ENCODE measurements at regions not wholly inside any gene's neighbourhood (a gene's known extent, or its start where the extent isn't known, plus 50 kb on each side); places are given as distances from the start of the nearest gene placed in this dataset.

DNA sequence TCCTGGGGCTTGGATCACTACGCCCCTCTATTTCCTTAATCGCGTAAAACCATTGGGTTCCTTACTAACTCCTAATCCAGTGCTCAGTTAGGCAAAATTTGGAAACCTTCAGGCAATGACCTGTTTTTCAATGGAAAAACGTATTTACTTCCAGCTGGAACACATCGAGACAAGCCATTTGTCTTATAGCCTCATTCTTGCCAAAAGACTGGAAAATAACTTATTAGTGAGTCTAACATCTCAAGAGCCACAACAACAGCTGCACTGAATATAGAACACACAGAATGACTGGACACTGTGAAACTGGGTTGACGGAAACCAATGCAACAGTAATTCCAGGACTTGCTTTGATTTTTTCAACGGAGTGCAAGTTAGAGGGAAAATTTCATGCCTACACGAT, 125.2 kb upstream of the MAP3K7 start:
- Histone ChIP-seq H3K9me3 (replicated peaks; ENCODE audit: control insufficient read depth, insufficient read depth, low read length) (no peaks in the 10 kb centered on the region), H3K4me1 (ENCODE audit: control insufficient read depth, insufficient read depth, low read length) (no peaks in the 10 kb centered on the region), H3K36me3 (ENCODE audit: control insufficient read depth in 2 of 2, insufficient read depth in 2 of 2, low read length in 1 of 2) (no peaks in the 10 kb centered on the region), H3K27me3 (replicated peaks in 1 of 2; ENCODE audit: control insufficient read depth in 2 of 2, insufficient read depth in 2 of 2, low read length in 1 of 2) (no peaks in the 10 kb centered on the region; a peak in 1 of 4 replicates), H3K27ac (ENCODE audit: control insufficient read depth, insufficient read depth) (no peak overlapping the region), H4K20me1 (ENCODE audit: control insufficient read depth, insufficient read depth) (no peaks in the 10 kb centered on the region), H3K79me2 (ENCODE audit: control insufficient read depth, insufficient read depth, low read length) (no peaks in the 10 kb centered on the region), H3K9ac (ENCODE audit: control insufficient read depth, insufficient read depth, low read length) (no peak overlapping the region), H3K4me2 (ENCODE audit: control insufficient read depth, insufficient read depth) (no peak overlapping the region), H3K4me3 (no peak overlapping the region), H2AFZ (ENCODE audit: control insufficient read depth, low read depth, low read length) (no peak overlapping the region)
- intact Hi-C loops (cut with micrococcal nuclease; ENCODE audit: unreplicated experiment) = no loop called here
- POLR2A ChIA-PET = no interaction called here
- WGBS (ENCODE audit: insufficient coverage, insufficient replicate concordance, low lambda C conversion rate, missing lambda C conversion rate) = 38% methylated on average over 8 of the region's 8 CpGs
- TF ChIP-seq, protein P1, sequence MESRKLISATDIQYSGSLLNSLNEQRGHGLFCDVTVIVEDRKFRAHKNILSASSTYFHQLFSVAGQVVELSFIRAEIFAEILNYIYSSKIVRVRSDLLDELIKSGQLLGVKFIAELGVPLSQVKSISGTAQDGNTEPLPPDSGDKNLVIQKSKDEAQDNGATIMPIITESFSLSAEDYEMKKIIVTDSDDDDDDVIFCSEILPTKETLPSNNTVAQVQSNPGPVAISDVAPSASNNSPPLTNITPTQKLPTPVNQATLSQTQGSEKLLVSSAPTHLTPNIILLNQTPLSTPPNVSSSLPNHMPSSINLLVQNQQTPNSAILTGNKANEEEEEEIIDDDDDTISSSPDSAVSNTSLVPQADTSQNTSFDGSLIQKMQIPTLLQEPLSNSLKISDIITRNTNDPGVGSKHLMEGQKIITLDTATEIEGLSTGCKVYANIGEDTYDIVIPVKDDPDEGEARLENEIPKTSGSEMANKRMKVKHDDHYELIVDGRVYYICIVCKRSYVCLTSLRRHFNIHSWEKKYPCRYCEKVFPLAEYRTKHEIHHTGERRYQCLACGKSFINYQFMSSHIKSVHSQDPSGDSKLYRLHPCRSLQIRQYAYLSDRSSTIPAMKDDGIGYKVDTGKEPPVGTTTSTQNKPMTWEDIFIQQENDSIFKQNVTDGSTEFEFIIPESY (IDR thresholded peaks at IDR 0.05) = no peak
- TF ChIP-seq PML (IDR thresholded peaks at IDR 0.05; ENCODE audit: low read length) (no peak), POU2F2 (IDR thresholded peaks at IDR 0.05; ENCODE audit: borderline replicate concordance, low read depth, low read length) (no peak), NBN (IDR thresholded peaks at IDR 0.05) (no peak), MTA3 (IDR thresholded peaks at IDR 0.05; ENCODE audit: borderline replicate concordance, low read length) (no peak)
- TF ChIP-seq, protein P2, sequence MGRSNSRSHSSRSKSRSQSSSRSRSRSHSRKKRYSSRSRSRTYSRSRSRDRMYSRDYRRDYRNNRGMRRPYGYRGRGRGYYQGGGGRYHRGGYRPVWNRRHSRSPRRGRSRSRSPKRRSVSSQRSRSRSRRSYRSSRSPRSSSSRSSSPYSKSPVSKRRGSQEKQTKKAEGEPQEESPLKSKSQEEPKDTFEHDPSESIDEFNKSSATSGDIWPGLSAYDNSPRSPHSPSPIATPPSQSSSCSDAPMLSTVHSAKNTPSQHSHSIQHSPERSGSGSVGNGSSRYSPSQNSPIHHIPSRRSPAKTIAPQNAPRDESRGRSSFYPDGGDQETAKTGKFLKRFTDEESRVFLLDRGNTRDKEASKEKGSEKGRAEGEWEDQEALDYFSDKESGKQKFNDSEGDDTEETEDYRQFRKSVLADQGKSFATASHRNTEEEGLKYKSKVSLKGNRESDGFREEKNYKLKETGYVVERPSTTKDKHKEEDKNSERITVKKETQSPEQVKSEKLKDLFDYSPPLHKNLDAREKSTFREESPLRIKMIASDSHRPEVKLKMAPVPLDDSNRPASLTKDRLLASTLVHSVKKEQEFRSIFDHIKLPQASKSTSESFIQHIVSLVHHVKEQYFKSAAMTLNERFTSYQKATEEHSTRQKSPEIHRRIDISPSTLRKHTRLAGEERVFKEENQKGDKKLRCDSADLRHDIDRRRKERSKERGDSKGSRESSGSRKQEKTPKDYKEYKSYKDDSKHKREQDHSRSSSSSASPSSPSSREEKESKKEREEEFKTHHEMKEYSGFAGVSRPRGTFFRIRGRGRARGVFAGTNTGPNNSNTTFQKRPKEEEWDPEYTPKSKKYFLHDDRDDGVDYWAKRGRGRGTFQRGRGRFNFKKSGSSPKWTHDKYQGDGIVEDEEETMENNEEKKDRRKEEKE (IDR thresholded peaks at IDR 0.05) = no peak
- TF ChIP-seq, protein P3, sequence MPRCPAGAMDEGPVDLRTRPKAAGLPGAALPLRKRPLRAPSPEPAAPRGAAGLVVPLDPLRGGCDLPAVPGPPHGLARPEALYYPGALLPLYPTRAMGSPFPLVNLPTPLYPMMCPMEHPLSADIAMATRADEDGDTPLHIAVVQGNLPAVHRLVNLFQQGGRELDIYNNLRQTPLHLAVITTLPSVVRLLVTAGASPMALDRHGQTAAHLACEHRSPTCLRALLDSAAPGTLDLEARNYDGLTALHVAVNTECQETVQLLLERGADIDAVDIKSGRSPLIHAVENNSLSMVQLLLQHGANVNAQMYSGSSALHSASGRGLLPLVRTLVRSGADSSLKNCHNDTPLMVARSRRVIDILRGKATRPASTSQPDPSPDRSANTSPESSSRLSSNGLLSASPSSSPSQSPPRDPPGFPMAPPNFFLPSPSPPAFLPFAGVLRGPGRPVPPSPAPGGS (IDR thresholded peaks at IDR 0.05; ENCODE audit: borderline replicate concordance, insufficient read depth, low read depth, low read length, poor library complexity, severe bottlenecking) = no peak
- TF ChIP-seq, protein P4, sequence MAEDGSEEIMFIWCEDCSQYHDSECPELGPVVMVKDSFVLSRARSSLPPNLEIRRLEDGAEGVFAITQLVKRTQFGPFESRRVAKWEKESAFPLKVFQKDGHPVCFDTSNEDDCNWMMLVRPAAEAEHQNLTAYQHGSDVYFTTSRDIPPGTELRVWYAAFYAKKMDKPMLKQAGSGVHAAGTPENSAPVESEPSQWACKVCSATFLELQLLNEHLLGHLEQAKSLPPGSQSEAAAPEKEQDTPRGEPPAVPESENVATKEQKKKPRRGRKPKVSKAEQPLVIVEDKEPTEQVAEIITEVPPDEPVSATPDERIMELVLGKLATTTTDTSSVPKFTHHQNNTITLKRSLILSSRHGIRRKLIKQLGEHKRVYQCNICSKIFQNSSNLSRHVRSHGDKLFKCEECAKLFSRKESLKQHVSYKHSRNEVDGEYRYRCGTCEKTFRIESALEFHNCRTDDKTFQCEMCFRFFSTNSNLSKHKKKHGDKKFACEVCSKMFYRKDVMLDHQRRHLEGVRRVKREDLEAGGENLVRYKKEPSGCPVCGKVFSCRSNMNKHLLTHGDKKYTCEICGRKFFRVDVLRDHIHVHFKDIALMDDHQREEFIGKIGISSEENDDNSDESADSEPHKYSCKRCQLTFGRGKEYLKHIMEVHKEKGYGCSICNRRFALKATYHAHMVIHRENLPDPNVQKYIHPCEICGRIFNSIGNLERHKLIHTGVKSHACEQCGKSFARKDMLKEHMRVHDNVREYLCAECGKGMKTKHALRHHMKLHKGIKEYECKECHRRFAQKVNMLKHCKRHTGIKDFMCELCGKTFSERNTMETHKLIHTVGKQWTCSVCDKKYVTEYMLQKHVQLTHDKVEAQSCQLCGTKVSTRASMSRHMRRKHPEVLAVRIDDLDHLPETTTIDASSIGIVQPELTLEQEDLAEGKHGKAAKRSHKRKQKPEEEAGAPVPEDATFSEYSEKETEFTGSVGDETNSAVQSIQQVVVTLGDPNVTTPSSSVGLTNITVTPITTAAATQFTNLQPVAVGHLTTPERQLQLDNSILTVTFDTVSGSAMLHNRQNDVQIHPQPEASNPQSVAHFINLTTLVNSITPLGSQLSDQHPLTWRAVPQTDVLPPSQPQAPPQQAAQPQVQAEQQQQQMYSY (CRISPR knock-in tag; IDR thresholded peaks at IDR 0.05) = no peak
- no peak for ATAC-seq
- CTCF ChIA-PET = no interaction called here
- RAD21 ChIA-PET (ENCODE audit: unreplicated experiment) = no interaction called here
- FAIRE-seq = no peak
- no TSS peak for BruUV-seq (replicated peaks)
- in situ Hi-C loops (cut with MboI) = no loop called here
- SMC1A ChIA-PET (ENCODE audit: uncharacterized antibody, unreplicated experiment) = no interaction called here
- DNase-seq (ENCODE audit: low read depth, low spot score) = no peak

Measured in GM12878 (cell line).